Activated naive CD8-positive, alpha-beta T cell treated with anti-CD3 and anti-CD28 coated beads for 36 hours (primary cell): ENCODE measurements at regions not wholly inside any gene's neighbourhood (a gene's known extent, or its start where the extent isn't known, plus 50 kb on each side); places are given as distances from the start of the nearest gene placed in this dataset.
"Not testable (repeated sequence)": the region's sequence is repeated elsewhere in the genome, so short reads cannot be mapped to it uniquely, and the experiment has no call there.

Experiments used
- DNase-seq: peaks from one replicate; pipeline ENCODE4 v3.0.0; 2021
- H3K27ac Mint-ChIP-seq: one replicate; pipeline ENCODE4 v1.8.0; 2022; ENCODE audit warnings: mild to moderate bottlenecking, moderate library complexity, mixed read lengths
- H3K27me3 Mint-ChIP-seq: one replicate; pipeline ENCODE4 v1.8.0; 2022; ENCODE audit warnings: mild to moderate bottlenecking, mixed read lengths
- H3K36me3 Mint-ChIP-seq: one replicate; pipeline ENCODE4 v1.8.0; 2021; ENCODE audit warnings: mild to moderate bottlenecking, mixed read lengths
- H3K4me1 Mint-ChIP-seq: one replicate; pipeline ENCODE4 v1.8.0; 2021; ENCODE audit warnings: mixed read lengths
- H3K4me3 Mint-ChIP-seq: one replicate; pipeline ENCODE4 v1.8.0; 2022; ENCODE audit warnings: mild to moderate bottlenecking, moderate library complexity, mixed read lengths
- H3K9me3 Mint-ChIP-seq: one replicate; pipeline ENCODE4 v1.8.0; 2022; ENCODE audit warnings: mixed read lengths

- H3K27me3 Mint-ChIP-seq: no peaks in the 10 kb centered on the region
- H3K4me3 Mint-ChIP-seq: no peak overlapping the region
- H3K27ac Mint-ChIP-seq: no peak overlapping the region
- no peaks in the 10 kb centered on the region for H3K4me1 Mint-ChIP-seq
- no peaks in the 10 kb centered on the region for H3K9me3 Mint-ChIP-seq
- no peak for DNase-seq
- H3K36me3 Mint-ChIP-seq: no peaks in the 10 kb centered on the region
Observed at GRCh38 chr11:42812361-42812760, 499.4 kb upstream of the API5 start.

GRCh38 chr11:42812960-42813359 lies 498.8 kb upstream of the API5 start:
- H3K36me3 Mint-ChIP-seq: no peaks in the 10 kb centered on the region
- no peak overlapping the region for H3K4me3 Mint-ChIP-seq
- DNase-seq: no peak
- no peaks in the 10 kb centered on the region for H3K27me3 Mint-ChIP-seq
- no peaks in the 10 kb centered on the region for H3K4me1 Mint-ChIP-seq
- H3K27ac Mint-ChIP-seq: no peak overlapping the region
- H3K9me3 Mint-ChIP-seq: no peaks in the 10 kb centered on the region

- Mint-ChIP-seq H3K27ac (no peak overlapping the region), H3K4me3 (no peak overlapping the region), H3K4me1 (no peaks in the 10 kb centered on the region), H3K36me3 (no peaks in the 10 kb centered on the region), H3K27me3 (no peaks in the 10 kb centered on the region), H3K9me3 (peaks cover 2% of the 10 kb centered on the region)
- DNase-seq: no peak
Observed at GRCh38 chr11:42816471-42816870, 495.3 kb upstream of the API5 start.

- H3K4me3 Mint-ChIP-seq: no peak overlapping the region
- peaks cover 2% of the 10 kb centered on the region for H3K9me3 Mint-ChIP-seq
- H3K4me1 Mint-ChIP-seq: no peaks in the 10 kb centered on the region
- DNase-seq: no peak
- H3K36me3 Mint-ChIP-seq: no peaks in the 10 kb centered on the region
- no peak overlapping the region for H3K27ac Mint-ChIP-seq
- no peaks in the 10 kb centered on the region for H3K27me3 Mint-ChIP-seq
Observed at GRCh38 chr11:42819126-42819525, 492.7 kb upstream of the API5 start.

GRCh38 chr11:42822188-42822587 lies 489.6 kb upstream of the API5 start:
- not testable (repeated sequence) for H3K4me3 Mint-ChIP-seq, H3K36me3 Mint-ChIP-seq, H3K27me3 Mint-ChIP-seq, H3K9me3 Mint-ChIP-seq, DNase-seq, H3K27ac Mint-ChIP-seq, H3K4me1 Mint-ChIP-seq

- no peaks in the 10 kb centered on the region for H3K36me3 Mint-ChIP-seq
- H3K27ac Mint-ChIP-seq: no peak overlapping the region
- H3K4me3 Mint-ChIP-seq: no peak overlapping the region
- no peak for DNase-seq
- H3K4me1 Mint-ChIP-seq: no peaks in the 10 kb centered on the region
- H3K9me3 Mint-ChIP-seq: peaks cover under 1% of the 10 kb centered on the region
- H3K27me3 Mint-ChIP-seq: no peaks in the 10 kb centered on the region
Observed at GRCh38 chr11:42823546-42823945, 488.2 kb upstream of the API5 start.

- Mint-ChIP-seq H3K4me1 (no peaks in the 10 kb centered on the region), H3K9me3 (no peaks in the 10 kb centered on the region), H3K27me3 (no peaks in the 10 kb centered on the region), H3K27ac (no peak overlapping the region), H3K36me3 (no peaks in the 10 kb centered on the region), H3K4me3 (no peak overlapping the region)
- no peak for DNase-seq
Observed at GRCh38 chr11:42824067-42824466, 487.7 kb upstream of the API5 start.

GRCh38 chr11:42825598-42825997 lies 486.2 kb upstream of the API5 start:
- Mint-ChIP-seq H3K4me1 (no peaks in the 10 kb centered on the region), H3K27me3 (no peaks in the 10 kb centered on the region), H3K36me3 (no peaks in the 10 kb centered on the region), H3K27ac (no peak overlapping the region), H3K9me3 (no peaks in the 10 kb centered on the region), H3K4me3 (no peak overlapping the region)
- DNase-seq: no peak

- H3K4me1 Mint-ChIP-seq: no peaks in the 10 kb centered on the region
- no peak for DNase-seq
- H3K36me3 Mint-ChIP-seq: no peaks in the 10 kb centered on the region
- no peaks in the 10 kb centered on the region for H3K9me3 Mint-ChIP-seq
- no peaks in the 10 kb centered on the region for H3K27me3 Mint-ChIP-seq
- H3K27ac Mint-ChIP-seq: no peak overlapping the region
- H3K4me3 Mint-ChIP-seq: no peak overlapping the region
Observed at GRCh38 chr11:42827845-42828244, 484.0 kb upstream of the API5 start.

GRCh38 chr11:42837994-42838393 lies 473.8 kb upstream of the API5 start:
- Mint-ChIP-seq H3K9me3 (peaks cover 7% of the 10 kb centered on the region), H3K4me3 (no peak overlapping the region), H3K4me1 (no peaks in the 10 kb centered on the region), H3K36me3 (no peaks in the 10 kb centered on the region), H3K27ac (no peak overlapping the region), H3K27me3 (no peaks in the 10 kb centered on the region)
- DNase-seq: no peak

- Mint-ChIP-seq H3K27ac (no peak overlapping the region), H3K4me1 (no peaks in the 10 kb centered on the region), H3K9me3 (peaks cover 5% of the 10 kb centered on the region), H3K4me3 (no peak overlapping the region), H3K27me3 (no peaks in the 10 kb centered on the region), H3K36me3 (no peaks in the 10 kb centered on the region)
- no peak for DNase-seq
Observed at GRCh38 chr11:42840176-42840829, 471.5 kb upstream of the API5 start.

GRCh38 chr11:42840860-42841259 lies 470.9 kb upstream of the API5 start:
- Mint-ChIP-seq H3K36me3 (no peaks in the 10 kb centered on the region), H3K27ac (no peak overlapping the region), H3K9me3 (peaks cover 3% of the 10 kb centered on the region), H3K27me3 (no peaks in the 10 kb centered on the region), H3K4me3 (no peak overlapping the region), H3K4me1 (no peaks in the 10 kb centered on the region)
- no peak for DNase-seq

- no peaks in the 10 kb centered on the region for H3K36me3 Mint-ChIP-seq
- no peak overlapping the region for H3K27ac Mint-ChIP-seq
- no peaks in the 10 kb centered on the region for H3K27me3 Mint-ChIP-seq
Observed at GRCh38 chr11:42841556-42841955, 470.2 kb upstream of the API5 start.

GRCh38 chr11:42849362-42849761 lies 462.4 kb upstream of the API5 start:
- no peak for DNase-seq
- Mint-ChIP-seq H3K9me3 (peaks cover 6% of the 10 kb centered on the region), H3K36me3 (no peaks in the 10 kb centered on the region), H3K4me3 (no peak overlapping the region), H3K27me3 (no peaks in the 10 kb centered on the region), H3K4me1 (no peaks in the 10 kb centered on the region), H3K27ac (no peak overlapping the region)

More at GRCh38 chr11:42841556-42841955, 470.2 kb upstream of the API5 start:
- Mint-ChIP-seq H3K4me3 (no peak overlapping the region), H3K9me3 (peaks cover 4% of the 10 kb centered on the region), H3K4me1 (no peaks in the 10 kb centered on the region)
- no peak for DNase-seq

- DNase-seq: no peak
- Mint-ChIP-seq H3K4me1 (no peaks in the 10 kb centered on the region), H3K36me3 (no peaks in the 10 kb centered on the region), H3K27me3 (no peaks in the 10 kb centered on the region), H3K9me3 (peaks cover 7% of the 10 kb centered on the region), H3K4me3 (no peak overlapping the region), H3K27ac (no peak overlapping the region)
Observed at GRCh38 chr11:42857344-42857743, 454.5 kb upstream of the API5 start.

- no peak for DNase-seq
- Mint-ChIP-seq H3K4me3 (no peak overlapping the region), H3K27ac (no peak overlapping the region), H3K9me3 (peaks cover 4% of the 10 kb centered on the region), H3K27me3 (no peaks in the 10 kb centered on the region), H3K4me1 (no peaks in the 10 kb centered on the region), H3K36me3 (peaks cover 1% of the 10 kb centered on the region)
Observed at GRCh38 chr11:42870480-42870879, 441.3 kb upstream of the API5 start.
